Dermis microvascular lymphatic vessel endothelial cell (primary cell): ENCODE measurements at regions not wholly inside any gene's neighbourhood (a gene's known extent, or its start where the extent isn't known, plus 50 kb on each side); places are given as distances from the start of the nearest gene placed in this dataset.

Experiments used
- DNase-seq, 2 donors: peaks; one replicate each; pipeline versions ENCODE4 v3.0.0 to v3.0.0-alpha.2; 2010; ENCODE audit warnings: low read depth in 2 of 2

DNA sequence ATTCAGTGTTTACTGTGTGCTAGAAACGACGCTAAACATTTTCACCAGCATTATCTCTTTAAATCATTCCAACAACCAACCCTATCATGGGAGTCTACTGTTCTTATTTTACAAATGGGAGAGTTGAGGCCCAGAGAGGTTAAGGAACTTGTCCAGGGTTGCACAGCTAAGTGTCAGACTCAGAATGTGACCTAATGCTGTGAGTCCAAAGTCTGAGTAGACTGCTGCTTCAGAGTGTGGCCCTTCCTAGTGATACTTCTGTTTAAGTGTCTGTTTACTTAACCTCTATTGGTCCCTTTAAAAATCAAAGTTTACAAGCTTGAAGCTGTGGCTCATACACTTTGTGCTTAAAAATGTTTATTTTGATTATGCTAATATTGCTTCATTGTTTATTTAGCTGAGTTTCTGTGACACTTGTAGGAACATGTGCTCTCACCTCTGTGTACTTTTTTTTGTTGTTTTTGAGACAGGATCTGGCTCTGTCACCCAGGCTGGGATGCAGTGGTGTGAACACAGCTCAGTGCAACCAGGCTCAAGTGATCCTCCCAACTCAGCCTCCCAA, 84.4 kb upstream of the SYPL1 start:
- DNase-seq = no peak

- DNase-seq = no peak
Observed at GRCh38 chr7:106193661-106194060, 81.5 kb upstream of the SYPL1 start.

DNA sequence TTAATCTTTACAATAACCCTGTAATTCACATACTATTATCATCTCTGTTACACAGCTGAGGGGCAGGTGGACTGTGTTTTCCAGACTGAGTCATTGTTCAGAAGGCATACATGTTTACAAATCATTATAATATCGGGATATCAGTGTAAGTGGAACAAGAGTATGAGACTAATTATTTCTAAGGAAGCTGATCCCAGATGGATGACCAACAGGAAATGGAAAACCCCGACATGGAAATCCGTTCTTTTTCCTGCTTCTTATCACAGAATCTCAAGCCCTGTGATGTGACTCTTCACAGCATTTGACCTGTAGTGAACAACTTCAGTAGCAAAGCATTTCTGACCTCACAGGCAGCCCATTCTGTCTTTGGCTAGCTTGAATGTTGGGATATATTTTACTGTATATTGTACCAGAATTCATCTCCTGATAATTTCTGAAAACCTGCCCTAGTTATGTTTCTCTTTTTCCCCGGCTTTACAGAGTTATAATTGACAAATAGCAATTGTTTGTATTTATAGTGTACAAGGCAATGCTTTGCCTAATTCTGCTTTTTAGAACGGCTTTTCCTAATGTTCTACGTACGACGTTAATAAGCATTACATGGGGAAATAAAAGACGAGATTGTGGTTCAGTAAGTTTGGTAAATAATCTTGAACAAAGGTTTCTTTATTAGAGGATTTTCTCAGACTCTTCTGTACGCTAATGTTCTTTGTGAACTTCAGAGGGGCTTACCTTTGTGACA, 78.6 kb upstream of the SYPL1 start:
- peak; percentile 36 to 84 for DNase-seq

- DNase-seq = peak; percentile 20 to 66
Observed at GRCh38 chr7:106187613-106188350, 75.7 kb upstream of the SYPL1 start.

- DNase-seq = no peak
Observed at GRCh38 chr7:106185719-106186118, 73.6 kb upstream of the SYPL1 start.

GRCh38 chr7:106183952-106184351, 71.8 kb upstream of the SYPL1 start:
- no peak for DNase-seq

GRCh38 chr7:106182904-106183303, 70.8 kb upstream of the SYPL1 start:
- DNase-seq = no peak

DNA sequence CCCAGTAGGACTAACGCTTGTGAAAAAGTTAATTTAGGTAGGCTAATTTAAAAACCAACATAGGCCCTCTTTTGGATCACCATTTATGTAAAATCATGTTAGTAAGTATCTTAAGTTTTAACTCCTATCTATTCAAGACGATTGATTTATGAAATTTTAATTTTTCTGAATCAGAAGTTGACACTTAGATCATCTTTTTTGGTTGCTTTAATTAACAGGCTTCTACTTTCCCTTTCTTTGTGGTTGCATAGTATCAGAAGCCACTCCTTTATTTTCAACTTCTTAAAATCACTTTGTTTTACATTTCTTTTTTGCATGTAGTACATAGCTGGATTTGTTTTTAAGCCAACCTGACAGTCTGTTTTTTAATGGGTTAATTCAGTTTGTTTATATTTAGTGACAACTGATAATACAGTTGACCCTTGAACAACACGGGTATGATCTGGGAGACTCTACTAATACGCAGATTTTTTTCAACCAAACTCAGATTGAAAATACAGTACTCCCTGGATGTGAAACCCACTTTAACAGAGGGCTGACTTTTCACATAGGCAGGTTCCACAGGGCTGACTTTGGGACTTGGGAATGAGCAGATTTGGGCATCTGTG, 69.7 kb upstream of the SYPL1 start:
- no peak for DNase-seq

DNA sequence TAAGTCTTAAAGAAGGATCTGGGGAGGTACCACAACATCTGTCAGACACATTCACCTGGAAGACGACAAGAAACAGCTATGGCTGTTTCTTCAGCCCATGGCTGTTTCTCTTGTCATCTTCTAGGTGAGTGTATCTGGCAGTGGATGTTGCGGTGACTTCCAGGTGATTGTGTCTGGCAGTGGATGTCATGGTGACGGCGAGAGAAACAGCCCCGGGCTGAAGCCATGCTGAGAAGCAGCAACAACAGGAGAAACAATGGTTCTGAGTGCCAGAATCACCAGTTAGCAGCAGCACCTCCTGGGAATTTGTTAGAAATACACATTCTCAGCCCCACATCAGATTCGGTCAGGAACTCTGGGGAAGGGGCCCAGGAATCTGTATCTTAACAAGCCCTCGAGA, 68.6 kb upstream of the SYPL1 start:
- no peak for DNase-seq

GRCh38 chr7:106179256-106179655, 67.1 kb upstream of the SYPL1 start:
- no peak for DNase-seq

DNA sequence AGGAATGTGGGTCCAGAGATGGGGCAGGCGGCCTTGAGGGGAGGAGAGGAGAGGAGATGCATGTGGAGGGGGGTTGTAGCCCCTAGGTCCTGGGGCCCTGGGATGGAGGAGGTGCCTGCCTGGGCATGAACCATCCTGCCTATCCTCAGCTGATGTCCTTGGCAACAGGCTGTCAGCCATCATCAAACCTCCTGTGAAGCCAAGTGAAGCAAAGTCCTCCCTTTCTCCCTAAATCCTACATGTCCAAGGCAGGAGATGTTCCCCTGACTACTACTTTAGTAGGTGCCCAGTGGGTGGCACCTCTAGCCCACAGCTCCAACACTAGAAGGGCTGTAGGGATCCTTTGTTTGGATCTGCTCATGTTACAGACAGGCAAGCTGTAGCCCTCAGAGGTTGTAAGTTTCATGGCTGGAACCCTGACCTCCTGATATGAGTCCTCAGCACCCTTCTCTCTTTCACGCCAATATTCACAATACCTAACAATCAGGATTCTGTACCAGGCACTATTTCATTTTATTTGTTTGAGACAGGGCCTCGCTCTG, 66.6 kb upstream of the SYPL1 start:
- peak; percentile 10 to 72 for DNase-seq

- no peak for DNase-seq
Observed at GRCh38 chr7:106177738-106178592, 65.9 kb upstream of the SYPL1 start.

- DNase-seq = no peak
Observed at GRCh38 chr7:106177300-106177690, 65.2 kb upstream of the SYPL1 start.

DNA sequence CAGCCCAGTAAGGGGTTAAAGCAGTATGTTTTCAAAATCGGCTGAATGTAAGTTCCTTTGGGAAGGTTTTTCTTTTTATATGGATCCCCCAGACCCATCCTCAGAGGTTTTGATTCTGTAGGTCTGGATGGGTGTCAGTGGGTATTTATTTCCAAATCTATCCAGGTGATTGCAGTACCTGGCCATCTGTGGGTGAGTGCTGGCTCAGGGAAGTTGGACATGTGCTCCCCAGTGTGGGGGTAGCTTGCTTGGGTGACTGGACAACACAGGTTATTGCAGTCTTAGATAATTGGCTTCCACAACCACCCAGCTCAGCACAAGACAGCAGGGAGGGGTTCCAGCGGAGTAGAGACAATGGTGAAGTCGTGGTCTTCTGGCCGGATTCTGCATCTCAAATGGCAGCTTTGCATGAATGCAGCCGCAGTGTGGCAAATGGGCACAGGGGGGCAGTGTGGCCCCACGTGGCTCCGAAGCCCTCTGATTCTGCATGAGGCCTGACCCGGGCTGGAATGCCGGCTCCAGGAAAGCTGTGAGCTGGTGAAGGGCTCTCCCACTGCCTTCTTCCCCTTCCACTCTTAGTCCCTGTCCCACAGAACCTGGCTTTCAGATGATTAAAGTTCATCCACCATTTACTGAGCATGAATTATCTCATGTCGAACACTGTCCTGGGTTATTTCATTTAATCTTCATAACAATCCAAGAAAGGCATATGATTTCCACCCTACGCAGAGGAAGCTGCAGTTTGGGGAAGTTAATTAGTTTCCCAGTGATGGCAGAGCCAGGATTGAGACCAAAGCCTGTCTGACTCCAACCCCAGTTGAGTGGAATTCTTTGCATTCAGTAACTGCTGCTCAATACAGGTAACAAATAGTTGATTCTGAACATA, 64.5 kb upstream of the SYPL1 start:
- DNase-seq = peak; percentile 58 to 80

DNA sequence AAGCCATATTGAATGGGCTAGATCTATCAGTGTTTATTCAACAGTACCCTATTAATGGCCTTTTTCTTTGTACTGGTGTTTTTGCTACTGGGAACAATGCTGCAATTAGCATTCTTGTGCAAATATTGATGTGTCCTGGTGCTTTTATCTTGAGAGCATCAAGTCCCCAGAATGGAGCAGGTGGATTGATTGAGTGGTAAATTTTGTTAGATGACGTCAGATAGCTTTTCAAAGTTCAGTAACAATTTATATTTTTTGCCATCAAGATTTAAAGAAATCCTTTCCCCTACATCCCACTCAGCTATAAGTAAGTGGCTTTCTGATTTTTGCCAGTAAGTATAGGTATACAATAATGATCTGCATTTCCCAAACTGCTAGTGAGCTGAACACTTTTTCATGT, 63.4 kb upstream of the SYPL1 start:
- no peak for DNase-seq

DNA sequence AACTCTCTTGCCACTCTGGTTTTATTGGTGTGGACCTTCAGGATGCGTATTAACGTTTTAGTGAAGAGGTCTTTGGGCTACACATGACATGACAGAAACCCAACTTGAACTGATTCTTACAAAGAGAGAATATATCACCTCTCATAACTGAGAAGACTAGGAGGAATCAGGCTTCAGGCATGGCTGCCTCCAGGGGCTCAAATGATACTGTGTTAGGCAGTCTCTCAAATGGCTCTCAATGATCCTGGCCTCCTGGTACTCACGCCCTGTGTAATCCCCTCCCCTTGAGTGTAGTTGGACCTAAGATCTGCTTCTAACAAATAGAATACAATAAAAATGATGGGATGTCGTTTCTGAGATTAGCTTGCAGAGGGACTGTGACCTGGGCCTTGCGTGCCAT, 58.5 kb upstream of the SYPL1 start:
- no peak for DNase-seq

GRCh38 chr7:106169821-106170610, 57.9 kb upstream of the SYPL1 start:
- no peak for DNase-seq

- DNase-seq = no peak
Observed at GRCh38 chr7:106167439-106168136, 55.5 kb upstream of the SYPL1 start.
